Lower leg skin (tissue), 3 donors: ENCODE measurements at regions not wholly inside any gene's neighbourhood (a gene's known extent, or its start where the extent isn't known, plus 50 kb on each side); places are given as distances from the start of the nearest gene placed in this dataset.

Experiments used
- POLR2A ChIP-seq, 2 donors: fragments of 450-650 bp; IDR thresholded peaks; one replicate each; pipeline ENCODE4 v1.6.1; 2016 to 2017; ENCODE audit warnings: antibody characterized with exemption in 2 of 2, mild to moderate bottlenecking in 1 of 2, moderate library complexity in 1 of 2
- TF ChIP-seq, protein P1 (sequence below), 3 donors: fragments of 450-650 bp; IDR thresholded peaks; one replicate each; pipeline ENCODE4 v1.5.1; 2016; ENCODE audit warnings: antibody characterized with exemption in 3 of 3, mild to moderate bottlenecking in 3 of 3, moderate library complexity in 2 of 3

DNA sequence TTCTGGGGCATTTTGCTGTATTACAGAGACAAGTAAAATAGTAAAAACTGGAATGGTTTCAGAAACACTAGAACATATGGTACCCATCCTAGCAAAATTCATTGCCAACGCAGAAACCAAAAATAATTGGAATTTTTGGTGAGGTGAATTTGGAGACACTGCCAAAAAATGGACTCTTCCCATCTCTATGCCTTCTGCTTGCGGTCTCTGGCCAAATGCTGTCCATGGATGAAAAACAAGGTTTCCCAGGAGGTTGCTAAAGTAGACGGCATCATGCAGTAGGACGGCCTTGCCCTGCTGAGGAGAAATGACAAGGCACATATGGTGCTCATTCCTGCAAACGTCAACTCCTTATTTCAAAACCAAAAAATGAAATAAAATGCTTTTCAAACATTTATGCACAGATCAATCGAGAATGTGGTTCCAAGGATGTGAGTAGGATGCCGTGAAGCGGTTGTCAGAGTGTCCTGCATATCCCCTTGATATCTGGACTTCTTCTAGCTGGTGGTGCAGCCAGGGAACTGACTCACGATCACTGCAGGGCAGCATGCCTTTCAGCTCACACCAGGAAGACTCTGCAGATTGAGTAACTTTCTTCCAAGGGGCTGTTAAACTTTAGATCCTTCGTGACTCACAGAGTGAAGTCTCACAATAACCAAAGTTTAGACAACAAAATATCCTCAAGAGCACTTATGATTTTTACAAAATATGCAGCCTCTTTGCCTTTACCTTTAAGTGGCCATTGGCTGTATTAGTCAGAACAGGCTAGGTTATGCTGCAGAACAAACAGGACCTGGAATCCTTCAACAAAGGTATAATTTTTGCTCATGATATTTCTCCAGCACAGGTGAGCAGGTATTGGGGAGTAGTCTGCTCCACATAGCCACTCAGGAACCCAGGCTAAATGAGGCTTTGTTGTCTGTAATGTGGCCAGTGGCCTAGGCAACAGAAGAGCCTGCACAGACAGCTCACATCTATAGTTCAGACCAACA is 149.4 kb upstream of the NDUFV2 start:
- TF ChIP-seq POLR2A (IDR thresholded peaks at IDR 0.05): no peak
- TF ChIP-seq, protein P1, sequence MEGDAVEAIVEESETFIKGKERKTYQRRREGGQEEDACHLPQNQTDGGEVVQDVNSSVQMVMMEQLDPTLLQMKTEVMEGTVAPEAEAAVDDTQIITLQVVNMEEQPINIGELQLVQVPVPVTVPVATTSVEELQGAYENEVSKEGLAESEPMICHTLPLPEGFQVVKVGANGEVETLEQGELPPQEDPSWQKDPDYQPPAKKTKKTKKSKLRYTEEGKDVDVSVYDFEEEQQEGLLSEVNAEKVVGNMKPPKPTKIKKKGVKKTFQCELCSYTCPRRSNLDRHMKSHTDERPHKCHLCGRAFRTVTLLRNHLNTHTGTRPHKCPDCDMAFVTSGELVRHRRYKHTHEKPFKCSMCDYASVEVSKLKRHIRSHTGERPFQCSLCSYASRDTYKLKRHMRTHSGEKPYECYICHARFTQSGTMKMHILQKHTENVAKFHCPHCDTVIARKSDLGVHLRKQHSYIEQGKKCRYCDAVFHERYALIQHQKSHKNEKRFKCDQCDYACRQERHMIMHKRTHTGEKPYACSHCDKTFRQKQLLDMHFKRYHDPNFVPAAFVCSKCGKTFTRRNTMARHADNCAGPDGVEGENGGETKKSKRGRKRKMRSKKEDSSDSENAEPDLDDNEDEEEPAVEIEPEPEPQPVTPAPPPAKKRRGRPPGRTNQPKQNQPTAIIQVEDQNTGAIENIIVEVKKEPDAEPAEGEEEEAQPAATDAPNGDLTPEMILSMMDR (IDR thresholded peaks at IDR 0.05): no peak
